GM12872 (cell line): ENCODE measurements at regions not wholly inside any gene's neighbourhood (a gene's known extent, or its start where the extent isn't known, plus 50 kb on each side); places are given as distances from the start of the nearest gene placed in this dataset.

ENCODE experiments used
- CTCF ChIP-seq: IDR thresholded peaks from 3 replicates; pipeline ENCODE4 v1.5.1; 2011; ENCODE audit warnings: low read depth, mild to moderate bottlenecking, low read length, moderate library complexity; ENCODE audit not compliant: insufficient read depth

- no peak for TF ChIP-seq CTCF
Observed at GRCh38 chr2:84026818-84027217, 432.3 kb downstream of the SUCLG1 start.

- peak; percentile 78 for TF ChIP-seq CTCF
Observed at GRCh38 chr2:84022810-84023431, 436.2 kb downstream of the SUCLG1 start.

- TF ChIP-seq CTCF, result no peak
Observed at GRCh38 chr2:84017010-84017409, 442.1 kb downstream of the SUCLG1 start.

GRCh38 chr2:84016183-84016582 is 442.9 kb downstream of the SUCLG1 start:
- TF ChIP-seq CTCF, result no peak

- TF ChIP-seq CTCF, result no peak
Observed at GRCh38 chr2:83997889-83998288, 461.2 kb downstream of the SUCLG1 start.

GRCh38 chr2:83994633-83995179 is 464.4 kb downstream of the SUCLG1 start:
- TF ChIP-seq CTCF, result no peak

GRCh38 chr2:83993873-83994632 is 465.0 kb downstream of the SUCLG1 start:
- no peak for TF ChIP-seq CTCF
